CD4-positive, alpha-beta T cell (primary cell): ENCODE measurements at regions not wholly inside any gene's neighbourhood (a gene's known extent, or its start where the extent isn't known, plus 50 kb on each side); places are given as distances from the start of the nearest gene placed in this dataset.

Experiments
- ATAC-seq: fragments of 200-7000 bp; cut with Tn5 transposase; one replicate; pipeline ENCODE4 v1.10.0; 2022; ENCODE audit warnings: mild to moderate bottlenecking; ENCODE audit not compliant: poor library complexity
- CTCF ChIA-PET: fragments of 350-600 bp; sonication (Branson Sonifier 250); formaldehyde crosslinking; loops from one replicate; lab custom pipeline; 2021; ENCODE audit warnings: antibody characterized with exemption, inconsistent platforms; lab: Charles Lee
- POLR2A ChIA-PET: fragments of 350-600 bp; sonication (Branson Sonifier 250); formaldehyde crosslinking; loops from one replicate; lab custom pipeline; 2021; ENCODE audit warnings: antibody characterized with exemption, inconsistent platforms; lab: Charles Lee
- DNase-seq, 14 experiments: peaks; one replicate each; pipeline ENCODE4 v3.0.0-alpha.2; 2013 to 2020; ENCODE audit warnings: mixed read lengths in 2 of 14
- H3K27ac ChIP-seq, 2 donors: one replicate each; pipeline versions ENCODE4 v1.5.1 to v1.7.0; 2013; ENCODE audit warnings: low read length in 2 of 2, low read depth in 1 of 2, mild to moderate bottlenecking in 1 of 2
- H3K27me3 ChIP-seq, 2 experiments: 1 replicate in 1 of 2; 2 replicates in 1 of 2; pipeline versions ENCODE4 v1.6.1 to v1.7.0; 2013; ENCODE audit warnings: low read length in 2 of 2, control low read depth in 1 of 2, mild to moderate bottlenecking in 1 of 2, moderate library complexity in 1 of 2; ENCODE audit not compliant: insufficient read depth in 2 of 2, control insufficient read depth in 1 of 2
- H3K36me3 ChIP-seq: one replicate; pipeline ENCODE4 v1.6.1; 2013; ENCODE audit warnings: low read length, control low read depth; ENCODE audit not compliant: insufficient read depth
- H3K4me1 ChIP-seq: one replicate; pipeline ENCODE4 v1.6.1; 2013; ENCODE audit warnings: low read length, control low read depth; ENCODE audit not compliant: insufficient read depth
- H3K4me3 ChIP-seq: one replicate; pipeline ENCODE4 v1.5.1; 2013; ENCODE audit warnings: mild to moderate bottlenecking, low read length, moderate library complexity
- H3K9me3 ChIP-seq, 2 experiments: 1 replicate in 1 of 2; 2 replicates in 1 of 2; pipeline versions ENCODE4 v1.6.1 to v1.7.0; 2013; ENCODE audit warnings: low read length in 2 of 2, mild to moderate bottlenecking in 2 of 2, control low read depth in 1 of 2, moderate library complexity in 1 of 2; ENCODE audit not compliant: control insufficient read depth in 1 of 2, insufficient read depth in 1 of 2
- H3K27ac Mint-ChIP-seq: one replicate; pipeline ENCODE4 v1.8.0; 2020; ENCODE audit warnings: mixed read lengths
- H3K27me3 Mint-ChIP-seq: one replicate; pipeline ENCODE4 v1.8.0; 2021; ENCODE audit warnings: mixed read lengths
- H3K36me3 Mint-ChIP-seq: one replicate; pipeline ENCODE4 v1.8.0; 2021; ENCODE audit warnings: low read depth, mixed read lengths
- H3K4me1 Mint-ChIP-seq: one replicate; pipeline ENCODE4 v1.8.0; 2021; ENCODE audit warnings: low read depth, mixed read lengths
- H3K4me3 Mint-ChIP-seq: one replicate; pipeline ENCODE4 v1.8.0; 2020; ENCODE audit warnings: mild to moderate bottlenecking, mixed read lengths
- H3K9me3 Mint-ChIP-seq: one replicate; pipeline ENCODE4 v1.8.0; 2020; ENCODE audit warnings: mixed read lengths
- intact Hi-C, 2 experiments: fragments of 100-400 bp; cut with DNase I in 1 of 2; cut with micrococcal nuclease in 1 of 2; formaldehyde crosslinking; loops; one replicate each; pipeline versions ENCODE4 v1.15.1 to v1.9.0; 2023 to 2025; cut with DNase I, micrococcal nuclease
- TF ChIP-seq, protein P1 (sequence below): fragments of 200-600 bp; IDR thresholded peaks from one replicate; pipeline ENCODE4 v1.8.0; 2022; ENCODE audit warnings: antibody characterized with exemption, mild to moderate bottlenecking

- POLR2A ChIA-PET = no interaction called here
- no peaks in the 10 kb centered on the region for H3K9me3 ChIP-seq
- no peaks in the 10 kb centered on the region for H3K4me1 ChIP-seq
- H3K36me3 ChIP-seq = no peaks in the 10 kb centered on the region
- no peak for ATAC-seq
- CTCF ChIA-PET = no interaction called here
- H3K36me3 Mint-ChIP-seq = no peaks in the 10 kb centered on the region
- intact Hi-C loops = no loop called here
- DNase-seq = no peak
- H3K27me3 Mint-ChIP-seq = no peaks in the 10 kb centered on the region
- no peak overlapping the region for H3K27ac Mint-ChIP-seq
- H3K4me3 ChIP-seq = no peak overlapping the region
- no peaks in the 10 kb centered on the region for H3K9me3 Mint-ChIP-seq
- H3K4me1 Mint-ChIP-seq = no peaks in the 10 kb centered on the region
- TF ChIP-seq, protein P1, sequence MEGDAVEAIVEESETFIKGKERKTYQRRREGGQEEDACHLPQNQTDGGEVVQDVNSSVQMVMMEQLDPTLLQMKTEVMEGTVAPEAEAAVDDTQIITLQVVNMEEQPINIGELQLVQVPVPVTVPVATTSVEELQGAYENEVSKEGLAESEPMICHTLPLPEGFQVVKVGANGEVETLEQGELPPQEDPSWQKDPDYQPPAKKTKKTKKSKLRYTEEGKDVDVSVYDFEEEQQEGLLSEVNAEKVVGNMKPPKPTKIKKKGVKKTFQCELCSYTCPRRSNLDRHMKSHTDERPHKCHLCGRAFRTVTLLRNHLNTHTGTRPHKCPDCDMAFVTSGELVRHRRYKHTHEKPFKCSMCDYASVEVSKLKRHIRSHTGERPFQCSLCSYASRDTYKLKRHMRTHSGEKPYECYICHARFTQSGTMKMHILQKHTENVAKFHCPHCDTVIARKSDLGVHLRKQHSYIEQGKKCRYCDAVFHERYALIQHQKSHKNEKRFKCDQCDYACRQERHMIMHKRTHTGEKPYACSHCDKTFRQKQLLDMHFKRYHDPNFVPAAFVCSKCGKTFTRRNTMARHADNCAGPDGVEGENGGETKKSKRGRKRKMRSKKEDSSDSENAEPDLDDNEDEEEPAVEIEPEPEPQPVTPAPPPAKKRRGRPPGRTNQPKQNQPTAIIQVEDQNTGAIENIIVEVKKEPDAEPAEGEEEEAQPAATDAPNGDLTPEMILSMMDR = no peak
- H3K27me3 ChIP-seq = no peaks in the 10 kb centered on the region
- H3K27ac ChIP-seq = no peak overlapping the region
- H3K4me3 Mint-ChIP-seq = no peak overlapping the region
These were observed 113.6 kb upstream of the ZMIZ1 start for GRCh38 chr10:78955206-78955605.

DNA sequence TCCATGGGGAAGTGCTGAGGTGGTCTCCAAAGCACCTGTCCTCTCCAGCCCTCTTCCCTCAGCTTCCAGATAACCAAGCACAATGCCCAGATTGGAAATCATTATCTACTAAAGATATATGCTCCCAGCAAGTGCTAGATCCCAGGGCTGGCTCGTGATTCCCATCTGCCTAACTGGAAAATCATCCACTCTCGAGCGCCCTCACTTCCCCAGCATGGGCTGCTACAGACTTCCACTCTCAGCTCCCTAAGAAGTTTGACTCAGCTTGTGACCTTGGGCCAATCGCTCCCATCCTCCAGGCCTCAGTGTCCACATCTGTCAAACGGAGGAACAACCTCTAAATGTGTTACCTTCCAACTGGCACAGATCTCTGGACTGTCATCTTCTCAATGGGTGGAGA, 112.4 kb upstream of the ZMIZ1 start:
- no peak overlapping the region for H3K4me3 ChIP-seq
- no peaks in the 10 kb centered on the region for H3K27me3 ChIP-seq
- intact Hi-C loops = no loop called here
- ChIA-PET CTCF (no interaction called here), POLR2A (no interaction called here)
- H3K36me3 ChIP-seq = no peaks in the 10 kb centered on the region
- ATAC-seq (no peak), DNase-seq (no peak)
- H3K9me3 ChIP-seq = no peaks in the 10 kb centered on the region
- no peak overlapping the region for H3K27ac ChIP-seq
- Mint-ChIP-seq H3K36me3 (no peaks in the 10 kb centered on the region), H3K27me3 (no peaks in the 10 kb centered on the region), H3K27ac (no peak overlapping the region), H3K4me3 (no peak overlapping the region), H3K9me3 (no peaks in the 10 kb centered on the region), H3K4me1 (no peaks in the 10 kb centered on the region)
- TF ChIP-seq, protein P1 = no peak
- H3K4me1 ChIP-seq = no peaks in the 10 kb centered on the region

DNA sequence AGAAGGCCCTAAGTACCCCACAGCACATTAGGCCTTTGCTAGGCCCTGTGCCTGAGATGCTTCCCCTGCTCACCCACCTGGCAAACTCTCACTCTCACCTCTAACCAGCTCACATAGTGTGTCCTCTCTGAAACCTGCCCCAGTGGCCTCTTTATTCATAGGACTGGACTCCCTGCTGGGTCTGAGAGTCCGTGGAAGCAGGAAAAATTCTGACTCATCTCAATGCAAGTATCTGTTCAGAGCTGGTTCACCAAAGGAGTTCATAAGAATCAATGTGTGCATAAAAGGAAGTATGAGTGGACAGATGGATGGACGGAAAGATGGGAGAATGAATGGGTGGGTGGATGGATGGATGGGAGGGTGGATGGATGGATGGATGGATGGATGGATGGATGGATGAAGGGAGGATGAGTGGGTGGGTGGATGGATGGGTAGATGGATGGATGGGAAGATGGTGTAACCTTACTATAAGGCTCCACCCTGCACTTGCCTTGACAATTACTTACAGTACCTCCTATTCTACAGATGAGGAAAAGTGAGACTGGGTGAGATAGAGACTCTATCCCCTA, 111.2 kb upstream of the ZMIZ1 start:
- Histone ChIP-seq H3K27ac (no peak overlapping the region), H3K36me3 (no peaks in the 10 kb centered on the region), H3K27me3 (no peaks in the 10 kb centered on the region), H3K9me3 (no peaks in the 10 kb centered on the region), H3K4me3 (no peak overlapping the region), H3K4me1 (no peaks in the 10 kb centered on the region)
- TF ChIP-seq, protein P1 = no peak
- ATAC-seq (no peak), DNase-seq (no peak)
- Mint-ChIP-seq H3K9me3 (no peaks in the 10 kb centered on the region), H3K4me3 (no peak overlapping the region), H3K36me3 (no peaks in the 10 kb centered on the region), H3K27ac (no peak overlapping the region), H3K4me1 (no peaks in the 10 kb centered on the region), H3K27me3 (no peaks in the 10 kb centered on the region)
- intact Hi-C loops = no loop called here
- POLR2A ChIA-PET = no interaction called here
- CTCF ChIA-PET = no interaction called here
